Neural progenitor cell (in vitro differentiated cells): ENCODE measurements at regions not wholly inside any gene's neighbourhood (a gene's known extent, or its start where the extent isn't known, plus 50 kb on each side); places are given as distances from the start of the nearest gene placed in this dataset.

ENCODE experiments used
- CTCF ChIP-seq: fragments of 200-600 bp; sonication (generic); IDR thresholded peaks from 2 replicates; pipeline ENCODE4 v1.5.1; 2017; ENCODE audit warnings: antibody characterized with exemption, mild to moderate bottlenecking
- EZH2phosphoT487 ChIP-seq: fragments of 200-600 bp; sonication (generic); IDR thresholded peaks from 2 replicates; pipeline ENCODE4 v1.6.1; 2017; ENCODE audit warnings: antibody characterized with exemption

- TF ChIP-seq EZH2phosphoT487 (no peak), CTCF (no peak)
Measured at GRCh38 chr11:10365045-10365444, 60.2 kb downstream of the ADM start.
